ENCODE measurements at regions not wholly inside any gene's neighbourhood (a gene's known extent, or its start where the extent isn't known, plus 50 kb on each side); places are given as distances from the start of the nearest gene placed in this dataset.
"Not testable (repeated sequence)": the region's sequence is repeated elsewhere in the genome, so short reads cannot be mapped to it uniquely, and the experiment has no call there.

- DNase-seq: no peak
Observed at GRCh38 chr16:64718486-64718885, 403.4 kb downstream of the CDH11 start.

- no peak for DNase-seq
Observed at GRCh38 chr16:64717871-64718270, 404.0 kb downstream of the CDH11 start.

- no peak for DNase-seq
Observed at GRCh38 chr16:64715624-64716023, 406.2 kb downstream of the CDH11 start.

- no peak for DNase-seq
Observed at GRCh38 chr16:64712026-64712425, 409.8 kb downstream of the CDH11 start.

- no peak for DNase-seq
Observed at GRCh38 chr16:64711596-64711995, 410.3 kb downstream of the CDH11 start.

- no peak for DNase-seq
Observed at GRCh38 chr16:64711026-64711425, 410.8 kb downstream of the CDH11 start.

GRCh38 chr16:64705443-64705842, 416.4 kb downstream of the CDH11 start:
- no peak for DNase-seq

- DNase-seq: no peak
Observed at GRCh38 chr16:64704386-64704785, 417.5 kb downstream of the CDH11 start.

- no peak for DNase-seq
Observed at GRCh38 chr16:64702415-64702814, 419.4 kb downstream of the CDH11 start.

- no peak for DNase-seq
Observed at GRCh38 chr16:64700628-64701027, 421.2 kb downstream of the CDH11 start.

- DNase-seq: no peak
Observed at GRCh38 chr16:64696866-64697265, 425.0 kb downstream of the CDH11 start.

GRCh38 chr16:64695684-64696083, 426.2 kb downstream of the CDH11 start:
- no peak for DNase-seq

GRCh38 chr16:64693946-64694345, 427.9 kb downstream of the CDH11 start:
- DNase-seq: no peak

- DNase-seq: no peak
Observed at GRCh38 chr16:64687786-64688185, 434.1 kb downstream of the CDH11 start.

GRCh38 chr16:64687123-64687522, 434.7 kb downstream of the CDH11 start:
- DNase-seq: no peak

GRCh38 chr16:64679976-64680690, 441.7 kb downstream of the CDH11 start:
- DNase-seq: no peak

GRCh38 chr16:64669573-64669972, 452.3 kb downstream of the CDH11 start:
- no peak for DNase-seq

- no peak for DNase-seq
Observed at GRCh38 chr16:64667334-64667877, 454.5 kb downstream of the CDH11 start.

GRCh38 chr16:64662312-64662711, 459.6 kb downstream of the CDH11 start:
- DNase-seq: not testable (repeated sequence)

GRCh38 chr16:64659866-64660265, 462.0 kb downstream of the CDH11 start:
- no peak for DNase-seq

- no peak for DNase-seq
Observed at GRCh38 chr16:64657316-64658011, 464.4 kb downstream of the CDH11 start.

- no peak for DNase-seq
Observed at GRCh38 chr16:64656471-64656870, 465.4 kb downstream of the CDH11 start.

- no peak for DNase-seq
Observed at GRCh38 chr16:64654178-64654577, 467.7 kb downstream of the CDH11 start.

- DNase-seq: no peak
Observed at GRCh38 chr16:64648282-64648681, 473.6 kb downstream of the CDH11 start.

Data from MV-4-11 (cell line).